IPS-15b (cell line): ENCODE measurements at regions not wholly inside any gene's neighbourhood (a gene's known extent, or its start where the extent isn't known, plus 50 kb on each side); places are given as distances from the start of the nearest gene placed in this dataset.

Experiments
- H3K27me3 ChIP-seq: one replicate; pipeline ENCODE4 v1.6.1; 2013; ENCODE audit warnings: low read length; ENCODE audit not compliant: control insufficient read depth, insufficient read depth
- H3K36me3 ChIP-seq: one replicate; pipeline ENCODE4 v1.6.1; 2013; ENCODE audit warnings: low read length; ENCODE audit not compliant: control insufficient read depth, insufficient read depth
- H3K4me1 ChIP-seq: one replicate; pipeline ENCODE4 v1.6.1; 2013; ENCODE audit warnings: mild to moderate bottlenecking, low read length; ENCODE audit not compliant: control insufficient read depth, insufficient read depth
- H3K4me3 ChIP-seq: one replicate; pipeline ENCODE4 v1.5.1; 2013; ENCODE audit warnings: low read depth, low read length
- H3K9ac ChIP-seq: one replicate; pipeline ENCODE4 v1.6.1; 2013; ENCODE audit warnings: low read depth, mild to moderate bottlenecking, low read length
- H3K9me3 ChIP-seq: one replicate; pipeline ENCODE4 v1.6.1; 2013; ENCODE audit warnings: mild to moderate bottlenecking, low read length; ENCODE audit not compliant: control insufficient read depth, insufficient read depth

DNA sequence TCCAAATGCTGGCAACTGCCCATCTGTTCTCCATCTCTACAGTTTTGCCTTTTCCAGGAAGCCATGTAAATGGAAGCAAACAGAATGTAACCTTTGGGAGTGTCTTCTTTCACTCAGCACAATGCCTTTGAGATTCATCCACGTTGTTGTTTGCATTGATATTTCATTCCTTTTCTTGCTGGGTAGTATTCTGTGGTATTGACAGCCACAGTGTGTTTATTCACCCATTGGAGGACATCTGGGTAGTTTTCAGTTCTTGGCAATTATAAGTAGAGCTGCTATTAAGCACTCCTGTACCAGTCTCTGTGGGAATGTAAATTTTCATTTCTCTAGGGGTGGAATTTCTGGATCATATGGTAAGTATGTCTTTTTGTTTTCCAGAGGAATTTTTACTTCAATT, 194.3 kb upstream of the RPS6KA3 start:
- Histone ChIP-seq H3K9ac (no peak overlapping the region), H3K36me3 (no peaks in the 10 kb centered on the region), H3K27me3 (no peaks in the 10 kb centered on the region), H3K4me1 (no peaks in the 10 kb centered on the region), H3K9me3 (no peaks in the 10 kb centered on the region), H3K4me3 (no peak overlapping the region)

DNA sequence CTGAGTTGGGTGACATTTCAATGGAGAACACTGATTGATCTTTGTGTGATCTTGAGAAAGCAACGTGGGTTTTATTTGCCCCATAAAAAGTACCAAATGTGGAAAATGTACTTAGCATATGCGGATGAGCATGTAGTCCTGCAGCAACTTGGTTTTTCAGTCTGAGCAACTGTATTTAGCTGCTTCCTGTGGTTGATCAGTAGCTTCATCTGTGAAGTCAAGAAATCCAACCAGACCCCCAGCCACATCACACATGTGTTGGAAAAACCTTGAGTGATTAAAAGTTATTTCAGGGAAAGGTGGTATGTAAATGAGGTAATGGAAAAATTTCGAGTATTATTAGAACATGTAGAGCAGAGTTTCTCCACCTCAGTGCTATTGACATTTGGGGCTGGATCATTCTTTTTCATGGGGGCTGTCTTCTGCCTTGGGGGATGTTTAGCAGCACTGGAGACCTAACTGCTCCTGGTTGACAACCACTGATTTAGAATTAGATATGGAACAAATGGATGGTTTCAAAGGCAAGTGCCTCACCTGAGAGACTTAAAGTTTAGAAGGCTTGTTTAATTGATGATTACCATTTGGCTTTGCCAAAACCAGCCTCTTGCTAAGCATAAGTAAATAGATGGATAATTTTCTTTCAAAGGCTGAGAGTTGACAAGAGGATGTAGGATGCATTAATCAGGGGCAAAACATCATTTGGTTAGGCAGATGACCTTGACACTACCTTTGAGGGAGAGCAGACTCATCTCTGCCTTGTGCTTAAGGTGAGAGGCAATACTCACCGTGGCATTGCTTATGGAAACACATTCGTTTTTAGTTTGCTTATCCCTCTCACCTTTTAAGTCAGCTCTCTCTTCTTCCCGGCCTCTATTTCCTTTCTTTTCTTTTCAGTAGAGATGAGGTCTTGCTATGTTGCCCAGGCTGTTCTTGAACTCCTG, 193.0 kb upstream of the RPS6KA3 start:
- Histone ChIP-seq H3K9me3 (no peaks in the 10 kb centered on the region), H3K36me3 (no peaks in the 10 kb centered on the region), H3K4me1 (no peaks in the 10 kb centered on the region), H3K9ac (no peak overlapping the region), H3K4me3 (no peak overlapping the region), H3K27me3 (no peaks in the 10 kb centered on the region)

DNA sequence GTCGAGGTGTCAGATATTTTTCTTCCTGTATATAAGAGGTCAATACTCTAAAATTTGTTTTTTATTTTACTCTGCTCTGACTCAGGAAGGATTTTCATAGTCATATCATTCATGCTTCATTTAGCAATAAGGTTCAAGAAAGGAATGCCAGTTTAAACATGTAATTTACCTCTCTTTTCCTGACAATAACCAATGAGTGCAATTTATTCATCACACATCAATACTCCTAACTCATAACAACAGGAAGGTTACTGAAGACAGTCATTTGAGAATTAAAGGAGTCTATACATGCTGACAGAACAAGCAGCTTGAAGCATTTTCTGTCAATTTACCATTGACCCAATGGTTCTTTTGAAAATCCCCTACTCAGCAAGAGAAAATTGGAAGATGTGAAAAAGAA, 190.3 kb upstream of the RPS6KA3 start:
- H3K27me3 ChIP-seq, result no peaks in the 10 kb centered on the region
- H3K9ac ChIP-seq, result no peak overlapping the region
- no peaks in the 10 kb centered on the region for H3K9me3 ChIP-seq
- H3K36me3 ChIP-seq, result no peaks in the 10 kb centered on the region
- H3K4me3 ChIP-seq, result no peak overlapping the region
- no peaks in the 10 kb centered on the region for H3K4me1 ChIP-seq

DNA sequence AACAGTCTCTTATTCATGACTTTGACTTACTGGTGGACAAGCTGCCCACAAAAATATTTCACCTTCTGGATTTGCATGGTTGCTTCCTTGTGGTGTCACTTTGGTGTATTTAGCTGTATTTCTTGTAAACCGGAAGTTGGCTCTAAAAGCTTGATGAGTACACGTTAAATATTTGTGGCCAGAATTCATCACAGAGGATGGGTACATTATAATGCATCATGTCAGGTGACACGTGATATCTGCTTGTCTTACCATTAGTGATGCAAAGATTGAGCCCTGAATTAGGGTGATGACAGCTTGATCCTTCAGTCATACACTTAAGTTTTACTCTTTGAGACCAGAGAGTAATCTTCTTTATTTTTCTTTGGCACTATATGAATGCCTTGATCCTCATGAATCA, 188.3 kb upstream of the RPS6KA3 start:
- Histone ChIP-seq H3K4me1 (no peaks in the 10 kb centered on the region), H3K4me3 (no peak overlapping the region), H3K27me3 (no peaks in the 10 kb centered on the region)

DNA sequence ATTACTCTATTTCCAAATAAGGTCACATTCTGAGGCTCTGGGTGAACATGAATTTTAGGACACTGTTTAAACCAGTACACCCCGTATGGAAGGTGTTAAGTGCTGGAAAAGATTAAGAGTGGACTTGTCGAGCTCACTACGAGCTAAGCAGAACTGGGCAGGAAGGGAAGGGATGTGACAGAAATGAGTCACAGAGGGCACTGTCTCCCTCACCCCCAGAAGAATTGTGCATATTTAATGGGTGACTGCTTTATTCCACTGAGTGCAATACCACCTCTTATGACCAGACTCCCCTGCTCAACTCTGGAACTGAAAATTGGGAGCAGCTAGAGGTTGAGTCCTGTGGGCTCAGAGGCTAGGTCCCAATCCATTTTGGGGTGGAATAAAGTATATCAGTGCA, 187.4 kb upstream of the RPS6KA3 start:
- no peak overlapping the region for H3K9ac ChIP-seq

More for the DNA sequence above, 188.3 kb upstream of the RPS6KA3 start:
- Histone ChIP-seq H3K9ac (no peak overlapping the region), H3K9me3 (no peaks in the 10 kb centered on the region), H3K36me3 (no peaks in the 10 kb centered on the region)

DNA sequence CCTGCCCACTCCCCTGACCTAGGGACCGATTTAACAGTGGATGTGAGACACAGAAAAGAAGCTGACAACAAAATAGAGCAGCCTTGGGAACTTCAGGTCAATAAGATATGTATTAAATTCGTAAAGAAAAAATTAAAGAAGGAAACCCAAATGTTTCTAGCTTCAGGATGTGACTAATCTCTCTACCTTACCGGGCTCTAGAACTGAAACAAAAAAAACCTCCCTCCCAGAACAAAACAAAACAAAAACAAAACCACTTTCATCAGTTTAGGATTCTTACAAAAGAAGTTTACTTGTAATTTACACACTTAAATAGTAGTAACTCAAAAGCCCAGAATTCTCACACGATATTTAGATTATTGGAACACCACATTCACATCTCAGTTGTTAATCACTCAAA, 185.8 kb upstream of the RPS6KA3 start:
- Histone ChIP-seq H3K36me3 (no peaks in the 10 kb centered on the region), H3K9me3 (no peaks in the 10 kb centered on the region), H3K9ac (no peak overlapping the region), H3K4me1 (no peaks in the 10 kb centered on the region), H3K27me3 (no peaks in the 10 kb centered on the region), H3K4me3 (no peak overlapping the region)

More for the DNA sequence above, 187.4 kb upstream of the RPS6KA3 start:
- Histone ChIP-seq H3K27me3 (no peaks in the 10 kb centered on the region), H3K9me3 (no peaks in the 10 kb centered on the region), H3K36me3 (no peaks in the 10 kb centered on the region), H3K4me1 (no peaks in the 10 kb centered on the region), H3K4me3 (no peak overlapping the region)

DNA sequence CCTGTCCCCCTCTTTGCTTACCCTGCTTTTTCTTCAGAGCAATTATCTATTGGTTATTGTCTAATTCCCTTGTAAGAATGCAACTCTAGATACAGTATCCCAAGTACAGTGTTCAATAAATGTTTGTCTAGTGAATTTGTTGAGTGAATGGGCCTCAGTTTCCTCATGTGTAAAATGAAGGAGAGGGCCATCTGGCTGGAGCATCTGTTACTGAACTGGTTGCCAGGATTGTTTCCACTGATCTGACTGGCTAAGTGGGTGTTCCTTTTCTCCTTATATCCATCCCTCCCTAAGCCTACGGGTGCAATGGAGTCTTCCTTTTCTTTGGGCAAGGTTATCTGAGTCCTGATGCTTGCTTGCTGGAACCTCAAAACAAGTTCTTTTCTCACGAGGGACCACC, 185.2 kb upstream of the RPS6KA3 start:
- H3K9me3 ChIP-seq, result no peaks in the 10 kb centered on the region

DNA sequence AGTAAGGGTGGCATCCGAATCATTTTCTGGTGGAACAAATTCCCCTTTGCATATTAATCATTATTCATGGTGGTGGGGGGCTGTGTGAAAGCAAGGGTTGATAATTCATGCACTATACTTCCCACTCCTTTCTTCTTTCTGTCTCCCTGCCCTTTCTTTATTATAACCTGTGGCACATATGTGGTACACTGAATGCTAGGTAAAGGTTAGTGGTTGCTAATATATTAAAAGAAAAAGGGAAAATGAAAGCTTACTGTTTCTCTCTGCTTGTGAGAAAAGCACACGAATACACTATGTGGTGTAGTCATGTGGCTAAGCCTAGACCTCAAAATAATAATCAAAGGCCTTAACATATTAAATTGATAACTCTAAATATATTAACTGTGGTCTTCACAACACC, 178.4 kb upstream of the RPS6KA3 start:
- Histone ChIP-seq H3K4me3 (no peak overlapping the region), H3K9ac (no peak overlapping the region), H3K36me3 (no peaks in the 10 kb centered on the region), H3K27me3 (no peaks in the 10 kb centered on the region), H3K4me1 (peaks cover 2% of the 10 kb centered on the region), H3K9me3 (no peaks in the 10 kb centered on the region)

More for the DNA sequence above, 185.2 kb upstream of the RPS6KA3 start:
- H3K4me3 ChIP-seq, result no peak overlapping the region
- no peak overlapping the region for H3K9ac ChIP-seq
- H3K36me3 ChIP-seq, result no peaks in the 10 kb centered on the region
- no peaks in the 10 kb centered on the region for H3K4me1 ChIP-seq
- H3K27me3 ChIP-seq, result no peaks in the 10 kb centered on the region

DNA sequence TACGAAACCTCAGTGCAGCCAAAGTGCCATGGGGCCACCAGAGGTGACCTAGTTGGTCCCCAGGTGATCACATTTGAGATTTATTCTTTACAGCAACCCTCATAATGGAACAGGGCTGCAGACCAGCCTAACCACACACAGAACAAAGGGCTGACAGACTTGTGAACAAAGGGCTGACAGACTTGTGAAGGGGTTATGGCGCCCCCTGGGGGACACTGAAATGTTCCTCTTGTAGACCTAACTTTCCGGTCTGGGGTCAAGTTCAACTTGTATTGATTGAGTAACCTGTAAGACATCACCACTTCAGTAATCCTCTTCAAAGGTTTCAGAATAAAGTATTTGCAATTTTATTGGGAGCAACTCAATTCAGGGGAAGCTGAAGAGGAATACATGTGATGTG, 175.9 kb upstream of the RPS6KA3 start:
- Histone ChIP-seq H3K4me1 (peaks cover 2% of the 10 kb centered on the region), H3K9ac (no peak overlapping the region), H3K27me3 (no peaks in the 10 kb centered on the region), H3K36me3 (no peaks in the 10 kb centered on the region), H3K9me3 (no peaks in the 10 kb centered on the region), H3K4me3 (no peak overlapping the region)

DNA sequence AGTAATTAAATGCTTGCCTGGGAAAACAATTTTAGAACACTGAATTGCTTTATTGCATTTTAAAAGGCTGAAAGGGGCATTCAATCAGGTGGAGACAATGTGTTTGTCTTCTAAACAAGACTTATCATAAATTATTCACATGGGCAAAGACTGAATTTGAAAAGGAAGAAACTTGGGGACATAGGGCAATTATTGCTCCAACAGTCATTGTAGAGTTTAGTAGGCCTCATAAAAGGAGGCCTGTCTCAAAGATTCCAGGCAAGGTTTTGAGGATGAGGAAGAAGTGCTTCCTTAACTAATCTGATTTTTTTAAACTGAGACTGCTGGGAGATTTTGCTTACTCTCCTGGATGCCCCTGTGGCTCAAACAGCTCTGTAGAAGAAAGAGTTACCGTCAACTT, 174.4 kb upstream of the RPS6KA3 start:
- H3K9ac ChIP-seq, result no peak overlapping the region
- H3K4me1 ChIP-seq, result peaks cover 2% of the 10 kb centered on the region
- no peaks in the 10 kb centered on the region for H3K9me3 ChIP-seq
- H3K27me3 ChIP-seq, result no peaks in the 10 kb centered on the region
- H3K36me3 ChIP-seq, result no peaks in the 10 kb centered on the region
- H3K4me3 ChIP-seq, result no peak overlapping the region

DNA sequence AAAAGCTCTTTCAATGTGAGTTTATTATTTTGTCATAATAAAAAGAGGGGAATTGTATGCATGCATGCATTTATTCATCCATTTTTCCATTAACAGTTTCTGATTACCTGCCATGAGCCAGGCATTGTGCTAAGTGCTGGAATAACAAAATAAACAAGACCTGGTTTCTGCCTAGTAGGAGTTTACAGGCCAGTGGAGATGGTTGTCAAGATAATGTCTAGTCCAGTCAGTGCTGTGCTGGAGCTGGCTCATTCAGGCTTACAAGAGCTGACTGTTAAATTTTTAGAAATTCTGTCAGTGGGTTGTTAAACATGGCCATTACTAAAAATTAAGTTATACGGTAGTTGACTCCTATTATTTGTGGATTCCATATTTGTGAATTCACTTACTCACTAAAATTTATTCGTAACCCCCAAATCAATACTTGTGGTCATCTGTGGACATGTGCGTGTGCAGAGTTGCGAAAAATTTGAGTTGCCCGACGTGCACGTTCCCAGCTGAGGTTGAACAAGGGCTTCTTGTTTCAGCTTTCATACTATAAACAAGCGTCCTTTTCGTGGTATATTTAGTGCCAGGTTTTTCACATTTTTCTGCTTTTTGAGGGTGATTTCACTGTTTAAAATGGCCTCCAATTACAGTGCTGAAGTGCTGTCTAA, 172.3 kb upstream of the RPS6KA3 start:
- peaks cover 2% of the 10 kb centered on the region for H3K4me1 ChIP-seq
- no peaks in the 10 kb centered on the region for H3K27me3 ChIP-seq
- no peak overlapping the region for H3K4me3 ChIP-seq
- H3K9me3 ChIP-seq, result no peaks in the 10 kb centered on the region
- no peak overlapping the region for H3K9ac ChIP-seq
- no peaks in the 10 kb centered on the region for H3K36me3 ChIP-seq

DNA sequence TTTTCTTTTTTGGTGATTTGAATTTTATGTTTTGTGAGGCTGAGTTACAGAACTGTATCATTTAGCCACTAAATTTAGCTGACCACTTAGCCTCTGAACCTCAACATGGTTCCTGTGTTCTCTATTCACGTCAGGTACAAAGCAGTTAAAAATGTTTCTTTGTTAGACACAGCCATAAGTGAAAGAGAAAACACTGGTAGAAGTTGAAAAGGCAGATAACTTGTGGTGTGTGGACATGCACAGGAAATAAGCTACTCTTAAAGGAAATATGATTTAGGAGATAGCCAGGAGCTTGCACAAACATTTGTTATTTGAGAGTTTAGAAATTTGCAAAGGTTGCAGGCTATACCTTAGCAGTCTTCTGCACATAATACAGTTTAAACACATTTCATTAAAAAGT, 171.0 kb upstream of the RPS6KA3 start:
- Histone ChIP-seq H3K4me1 (no peaks in the 10 kb centered on the region), H3K9ac (no peak overlapping the region), H3K27me3 (no peaks in the 10 kb centered on the region), H3K4me3 (no peak overlapping the region), H3K36me3 (no peaks in the 10 kb centered on the region), H3K9me3 (no peaks in the 10 kb centered on the region)
